OCI-LY1 (cell line): ENCODE measurements at regions not wholly inside any gene's neighbourhood (a gene's known extent, or its start where the extent isn't known, plus 50 kb on each side); places are given as distances from the start of the nearest gene placed in this dataset.

Experiments
- CTCF ChIP-seq: fragments of 200-600 bp; sonication (generic), shearing (Covaris generic); IDR thresholded peaks from 2 replicates; pipeline ENCODE4 v1.5.1; 2017; ENCODE audit warnings: mild to moderate bottlenecking, antibody characterized with exemption, low read length, moderate library complexity, mixed read lengths
- EZH2 ChIP-seq: fragments of 200-600 bp; sonication (generic), shearing (Covaris generic); IDR thresholded peaks from 2 replicates; pipeline ENCODE4 v1.8.0; 2017; ENCODE audit warnings: borderline replicate concordance, mixed run types, mild to moderate bottlenecking, antibody characterized with exemption, low read length, moderate library complexity, mixed read lengths

- no peak for TF ChIP-seq CTCF
- TF ChIP-seq EZH2, result no peak
Observed at GRCh38 chr3:635393-635792, 438.8 kb downstream of the CHL1 start.
